Adrenal gland (tissue), 9 donors: ENCODE measurements at regions not wholly inside any gene's neighbourhood (a gene's known extent, or its start where the extent isn't known, plus 50 kb on each side); places are given as distances from the start of the nearest gene placed in this dataset.

Experiments used
- DNase-seq, 7 donors: peaks; one replicate each; pipeline ENCODE4 v3.0.0-alpha.2; 2019 to 2020
- H3K27ac ChIP-seq, 5 donors: fragments of 200-600 bp; sonication (generic) in 4 of 5; 1 replicate in 3 of 5; 2 replicates in 2 of 5; pipeline versions ENCODE4 v1.5.1 to v1.8.0; 2016 to 2020; ENCODE audit warnings: mild to moderate bottlenecking in 1 of 5
- H3K27me3 ChIP-seq: fragments of 200-600 bp; 2 replicates; pipeline ENCODE4 v1.8.0; 2021
- H3K36me3 ChIP-seq, 2 donors: fragments of 200-600 bp; replicated peaks in 1 of 2; 1 replicate in 1 of 2; 2 replicates in 1 of 2; pipeline versions ENCODE4 v1.5.1 to v1.8.0; 2018 to 2022
- H3K4me1 ChIP-seq, 2 donors: fragments of 200-600 bp; replicated peaks in 1 of 2; 1 replicate in 1 of 2; 2 replicates in 1 of 2; pipeline versions ENCODE4 v1.5.1 to v1.8.0; 2018 to 2021
- H3K4me3 ChIP-seq, 4 donors: fragments of 200-600 bp; sonication (generic) in 3 of 4; one replicate each; pipeline ENCODE4 v1.5.1; 2016 to 2018
- H3K9me3 ChIP-seq, 3 donors: fragments of 200-600 bp; sonication (generic) in 1 of 3; replicated peaks in 1 of 3; 1 replicate in 2 of 3; 2 replicates in 1 of 3; pipeline versions ENCODE4 v1.5.1 to v1.8.0; 2016 to 2021
- CTCF ChIP-seq, 6 experiments: fragments of 450-650 bp in 4 of 6; fragments of 200-600 bp in 2 of 6; sonication (generic) in 1 of 6; IDR thresholded peaks; 1 replicate in 5 of 6; 2 replicates in 1 of 6; pipeline versions ENCODE4 v1.5.1 to v1.8.0; 2016 to 2021; ENCODE audit warnings: antibody characterized with exemption in 6 of 6, mild to moderate bottlenecking in 2 of 6, moderate library complexity in 1 of 6
- POLR2A ChIP-seq, 2 donors: fragments of 450-650 bp; IDR thresholded peaks; one replicate each; pipeline ENCODE4 v1.6.1; 2017; ENCODE audit warnings: antibody characterized with exemption in 2 of 2, mild to moderate bottlenecking in 2 of 2, moderate library complexity in 1 of 2
- WGBS, 4 donors: extraction: QIAGEN DNeasy Blood & Tissue Kit in 2 of 4; methylation state at CpG; one replicate each; pipeline versions ENCODE4 v1.1.5 to v1.1.7; 2013 to 2017; 5-methylcytosine and 5-hydroxymethylcytosine counted together
- intact Hi-C, 2 donors: fragments of 100-400 bp; cut with DNase I; formaldehyde crosslinking; loops; one replicate each; pipeline versions ENCODE4 v1.14.1 to v1.15.0; 2022 to 2023
- donor health status: healthy with polysubstance abuse.
- donor health status: Bipolar disorder and iron deficiency.
- donor health status: DM: yes; HTN: yes; CAD: no.
- donor health status: DM: no; HTN: no; CAD: no.
- donor health status: DM: no; HTN: no; CAD: no.

GRCh38 chr4:156642161-156642560, 329.4 kb downstream of the PDGFC start:
- WGBS, 4 donors: 42 to 56% (median 52%) methylated on average over 3 of the region's 3 CpGs
- H3K4me3 ChIP-seq: no peak overlapping the region
- H3K4me1 ChIP-seq: no peaks in the 10 kb centered on the region
- no peak overlapping the region for H3K27ac ChIP-seq
- H3K27me3 ChIP-seq: no peaks in the 10 kb centered on the region
- no peaks in the 10 kb centered on the region for H3K9me3 ChIP-seq
- DNase-seq: peak in 3 of 7 donors; percentile 15 to 58 (median 22)
- TF ChIP-seq CTCF (IDR thresholded peaks at IDR 0.05): no peak
- no peak for TF ChIP-seq POLR2A (IDR thresholded peaks at IDR 0.05)
- H3K36me3 ChIP-seq: no peaks in the 10 kb centered on the region
- intact Hi-C loops: no loop called here

GRCh38 chr4:156638925-156639605, 332.5 kb downstream of the PDGFC start:
- no peaks in the 10 kb centered on the region for H3K9me3 ChIP-seq
- TF ChIP-seq CTCF (IDR thresholded peaks at IDR 0.05): no peak
- no peak for TF ChIP-seq POLR2A (IDR thresholded peaks at IDR 0.05)
- no peaks in the 10 kb centered on the region for H3K4me1 ChIP-seq
- no peak overlapping the region for H3K27ac ChIP-seq
- no peak overlapping the region for H3K4me3 ChIP-seq
- no peaks in the 10 kb centered on the region for H3K27me3 ChIP-seq
- intact Hi-C loops: no loop called here
- DNase-seq: no peak
- WGBS, 4 donors: 81 to 87% (median 83%) methylated on average over 4 of the region's 4 CpGs
- H3K36me3 ChIP-seq: no peaks in the 10 kb centered on the region

- Histone ChIP-seq H3K27ac (no peak overlapping the region), H3K4me3 (no peak overlapping the region), H3K36me3 (no peaks in the 10 kb centered on the region), H3K9me3 (no peaks in the 10 kb centered on the region), H3K4me1 (no peaks in the 10 kb centered on the region), H3K27me3 (no peaks in the 10 kb centered on the region)
- WGBS, 4 donors: 56 to 66% (median 61%) methylated on average over 5 of the region's 5 CpGs
- no peak for DNase-seq
- intact Hi-C loops: no loop called here
- TF ChIP-seq POLR2A (IDR thresholded peaks at IDR 0.05): no peak
- no peak for TF ChIP-seq CTCF (IDR thresholded peaks at IDR 0.05)
Measured at GRCh38 chr4:156638334-156638733, 333.3 kb downstream of the PDGFC start.

GRCh38 chr4:156636381-156636780, 335.2 kb downstream of the PDGFC start:
- DNase-seq: no peak
- Histone ChIP-seq H3K4me1 (no peaks in the 10 kb centered on the region), H3K9me3 (no peaks in the 10 kb centered on the region), H3K27ac (no peak overlapping the region), H3K4me3 (no peak overlapping the region), H3K36me3 (no peaks in the 10 kb centered on the region), H3K27me3 (no peaks in the 10 kb centered on the region)
- intact Hi-C loops: no loop called here
- 93 to 97% (median 94%) methylated on average over 4 of the region's 4 CpGs for WGBS, 4 donors
- no peak for TF ChIP-seq POLR2A (IDR thresholded peaks at IDR 0.05)
- no peak for TF ChIP-seq CTCF (IDR thresholded peaks at IDR 0.05)
